ENCODE measurements at regions not wholly inside any gene's neighbourhood (a gene's known extent, or its start where the extent isn't known, plus 50 kb on each side); places are given as distances from the start of the nearest gene placed in this dataset.

GRCh38 chr16:80028581-80029380 lies 428.2 kb upstream of the MAF start:
- POLR2A ChIA-PET, result no interaction called here
- CTCF ChIA-PET, result no interaction called here
- DNase-seq (no peak), ATAC-seq (ENCODE audit: low read depth) (no peak)
- no peaks in the 10 kb centered on the region for H3K36me3 Mint-ChIP-seq (ENCODE audit: low read depth)
- no peaks in the 10 kb centered on the region for H3K4me1 Mint-ChIP-seq
- no peak overlapping the region for H3K4me3 Mint-ChIP-seq
- H3K27ac Mint-ChIP-seq, result no peak overlapping the region
- peaks cover 4% of the 10 kb centered on the region for H3K9me3 Mint-ChIP-seq
- intact Hi-C loops (cut with micrococcal nuclease), result no loop called here
- peaks cover 1% of the 10 kb centered on the region for H3K27me3 Mint-ChIP-seq
- no peak for TF ChIP-seq CTCF (IDR thresholded peaks at IDR 0.05)

DNA sequence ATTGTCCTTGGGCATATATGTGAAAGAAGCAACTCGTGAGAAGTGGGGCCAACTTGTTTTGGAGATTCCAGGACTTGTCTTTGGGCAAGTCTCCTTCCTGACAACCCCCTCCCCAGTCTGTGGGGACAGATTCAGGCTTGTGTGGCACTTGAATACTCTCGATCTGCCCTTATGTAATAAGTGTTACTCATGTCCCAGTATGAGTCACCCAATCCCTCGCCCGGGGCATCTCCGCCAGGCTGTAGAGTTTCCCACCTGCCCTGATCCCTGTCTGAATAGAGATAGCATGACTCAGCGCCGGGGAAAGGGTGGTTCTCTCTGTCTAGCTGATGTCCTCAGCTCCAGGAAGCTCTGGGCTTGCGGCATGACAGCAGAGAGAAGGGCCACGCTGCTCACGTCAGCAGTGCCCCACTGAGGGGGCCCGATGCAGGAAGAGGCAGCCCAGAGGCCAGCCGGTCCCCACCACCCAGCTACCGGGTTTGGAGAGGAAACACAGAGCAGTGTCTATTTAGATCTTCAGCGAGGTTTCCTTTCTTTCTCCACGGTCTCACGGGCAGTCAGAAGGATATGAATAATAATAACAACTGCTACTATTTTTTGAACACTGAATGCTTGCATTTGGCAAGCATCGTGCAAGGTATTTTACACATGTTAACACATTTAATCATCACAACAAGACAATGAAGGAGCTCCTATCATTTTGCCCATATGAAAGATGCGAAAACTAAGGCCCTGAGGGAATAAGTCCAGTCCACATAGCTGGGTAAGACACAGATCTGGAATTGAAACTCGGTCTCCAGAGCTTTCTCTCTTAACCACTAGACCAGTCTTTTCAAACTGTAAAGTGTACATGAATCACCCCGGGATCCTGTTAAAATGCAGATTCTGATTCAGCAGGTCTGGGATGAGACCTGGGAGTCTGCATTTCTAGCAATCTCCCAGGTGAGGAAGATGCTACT lies 426.7 kb upstream of the MAF start:
- ATAC-seq (ENCODE audit: low read depth) (no peak), DNase-seq (no peak)
- ChIA-PET CTCF (no interaction called here), POLR2A (no interaction called here)
- no peak for TF ChIP-seq CTCF (IDR thresholded peaks at IDR 0.05)
- no peaks in the 10 kb centered on the region for H3K36me3 Mint-ChIP-seq (ENCODE audit: low read depth)
- intact Hi-C loops (cut with micrococcal nuclease), result no loop called here
- no peak overlapping the region for H3K4me3 Mint-ChIP-seq
- no peak overlapping the region for H3K27ac Mint-ChIP-seq
- peaks cover 1% of the 10 kb centered on the region for H3K27me3 Mint-ChIP-seq
- H3K9me3 Mint-ChIP-seq, result no peaks in the 10 kb centered on the region
- no peaks in the 10 kb centered on the region for H3K4me1 Mint-ChIP-seq

DNA sequence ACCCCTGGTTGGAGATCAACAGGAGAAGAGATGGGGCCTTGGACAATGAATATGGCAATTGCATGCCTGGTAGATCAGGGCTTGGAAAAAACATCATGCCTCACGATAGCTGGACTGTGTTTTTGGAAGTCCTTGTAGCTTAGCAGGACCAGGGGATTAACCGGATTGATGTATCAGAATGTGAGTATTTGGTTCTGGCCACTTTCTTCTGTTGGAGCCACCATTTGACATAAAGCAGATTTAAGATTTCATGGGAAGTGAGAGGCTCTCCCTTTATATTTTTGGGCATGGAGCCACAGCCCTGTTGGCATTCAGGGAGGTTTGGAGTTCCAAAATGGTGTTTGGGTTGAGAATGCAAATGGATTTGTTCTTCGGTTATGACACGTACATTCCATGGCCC lies 424.7 kb upstream of the MAF start:
- ATAC-seq (ENCODE audit: low read depth), result no peak
- POLR2A ChIA-PET, result no interaction called here
- no peak for TF ChIP-seq CTCF (IDR thresholded peaks at IDR 0.05)
- Mint-ChIP-seq H3K4me3 (no peak overlapping the region), H3K36me3 (ENCODE audit: low read depth) (no peaks in the 10 kb centered on the region), H3K4me1 (no peaks in the 10 kb centered on the region), H3K9me3 (no peaks in the 10 kb centered on the region), H3K27me3 (no peaks in the 10 kb centered on the region), H3K27ac (no peak overlapping the region)
- CTCF ChIA-PET, result no interaction called here
- DNase-seq, result no peak
- intact Hi-C loops (cut with micrococcal nuclease), result no loop called here

GRCh38 chr16:80024443-80024842 lies 423.9 kb upstream of the MAF start:
- H3K36me3 Mint-ChIP-seq (ENCODE audit: low read depth), result no peaks in the 10 kb centered on the region
- no peak for DNase-seq
- no peaks in the 10 kb centered on the region for H3K4me1 Mint-ChIP-seq
- intact Hi-C loops (cut with micrococcal nuclease), result no loop called here
- TF ChIP-seq CTCF (IDR thresholded peaks at IDR 0.05), result no peak
- H3K9me3 Mint-ChIP-seq, result no peaks in the 10 kb centered on the region
- H3K27me3 Mint-ChIP-seq, result peaks cover 2% of the 10 kb centered on the region
- no peak for ATAC-seq (ENCODE audit: low read depth)
- H3K27ac Mint-ChIP-seq, result no peak overlapping the region
- POLR2A ChIA-PET, result no interaction called here
- CTCF ChIA-PET, result no interaction called here
- H3K4me3 Mint-ChIP-seq, result no peak overlapping the region

- Mint-ChIP-seq H3K27ac (no peak overlapping the region), H3K36me3 (ENCODE audit: low read depth) (no peaks in the 10 kb centered on the region), H3K9me3 (no peaks in the 10 kb centered on the region), H3K4me3 (no peak overlapping the region), H3K27me3 (peaks cover 2% of the 10 kb centered on the region), H3K4me1 (no peaks in the 10 kb centered on the region)
- DNase-seq (no peak), ATAC-seq (ENCODE audit: low read depth) (no peak)
- no peak for TF ChIP-seq CTCF (IDR thresholded peaks at IDR 0.05)
- intact Hi-C loops (cut with micrococcal nuclease), result no loop called here
- CTCF ChIA-PET, result no interaction called here
- POLR2A ChIA-PET, result no interaction called here
These were observed 423.3 kb upstream of the MAF start for GRCh38 chr16:80023865-80024264.
